Panc1 (cell line): ENCODE measurements at regions not wholly inside any gene's neighbourhood (a gene's known extent, or its start where the extent isn't known, plus 50 kb on each side); places are given as distances from the start of the nearest gene placed in this dataset.

Source experiments
- ATAC-seq: fragments of 200-7000 bp; cut with Tn5 transposase; 2 replicates; pipeline ENCODE4 v1.9.1; 2020; ENCODE audit warnings: mild to moderate bottlenecking, moderate library complexity
- BruUV-seq: library from RNA; stranded (reverse); fragments of 400-500 nt; replicated peaks from 2 replicates; lab custom pipeline; 2021; lab: Mats Ljungman, UMichigan
- CTCF ChIA-PET: fragments of 300-600 bp; sonication (Branson Sonifier 250); formaldehyde crosslinking; loops from one replicate; lab custom pipeline; 2022; ENCODE audit warnings: antibody characterized with exemption; lab: Charles Lee
- POLR2A ChIA-PET: fragments of 300-600 bp; sonication (Branson Sonifier 250); formaldehyde crosslinking; loops from one replicate; lab custom pipeline; 2022; ENCODE audit warnings: antibody characterized with exemption; lab: Charles Lee
- DNase-seq: peaks from one replicate; pipeline ENCODE4 v3.0.0-alpha.2; 2010; ENCODE audit warnings: low read depth, low spot score
- H3K27ac ChIP-seq: 2 replicates; pipeline ENCODE4 v1.5.1; 2011; ENCODE audit warnings: mild to moderate bottlenecking, low read length, inconsistent platforms
- H3K27me3 ChIP-seq: fragments of 200-500 bp; sonication (Bioruptor generic); 2 replicates; pipeline ENCODE4 v1.6.0; 2014; ENCODE audit warnings: low read length, inconsistent platforms; ENCODE audit not compliant: control insufficient read depth, insufficient read depth
- H3K36me3 ChIP-seq: fragments of 200-500 bp; sonication (Bioruptor generic); 2 replicates; pipeline ENCODE4 v1.5.1; 2014; ENCODE audit warnings: inconsistent platforms, mild to moderate bottlenecking, low read length, moderate library complexity; ENCODE audit not compliant: control insufficient read depth, insufficient read depth
- H3K4me1 ChIP-seq: 2 replicates; pipeline ENCODE4 v1.5.1; 2011; ENCODE audit warnings: inconsistent platforms, mild to moderate bottlenecking, low read length, moderate library complexity; ENCODE audit not compliant: control insufficient read depth, insufficient read depth
- H3K4me3 ChIP-seq, 2 experiments: 2 replicates each; pipeline ENCODE4 v1.5.1; 2011 to 2012; ENCODE audit warnings: low read depth in 2 of 2, low read length in 2 of 2, mild to moderate bottlenecking in 2 of 2, inconsistent platforms in 1 of 2, moderate library complexity in 1 of 2
- H3K9me3 ChIP-seq: fragments of 200-500 bp; sonication (Bioruptor generic); 2 replicates; pipeline ENCODE4 v1.5.1; 2014; ENCODE audit warnings: low read depth, mild to moderate bottlenecking, inconsistent platforms, low read length, moderate library complexity; ENCODE audit not compliant: control insufficient read depth, insufficient read depth
- CTCF ChIP-seq: fragments of 450-650 bp; IDR thresholded peaks from 2 replicates; pipeline ENCODE4 v1.5.1; 2017; ENCODE audit warnings: mild to moderate bottlenecking
- POLR2AphosphoS5 ChIP-seq: IDR thresholded peaks from 2 replicates; pipeline ENCODE4 v1.6.1; 2012; ENCODE audit warnings: mild to moderate bottlenecking, low read depth, low read length, moderate library complexity
- REST ChIP-seq, 2 experiments: IDR thresholded peaks; 2 replicates each; pipeline ENCODE4 v1.6.1; 2011 to 2012; ENCODE audit warnings: low read depth in 2 of 2, control low read depth in 1 of 2, low read length in 1 of 2, mild to moderate bottlenecking in 1 of 2, moderate library complexity in 1 of 2; ENCODE audit not compliant: insufficient read depth in 1 of 2
- SIN3A ChIP-seq: IDR thresholded peaks from 2 replicates; pipeline ENCODE4 v1.6.1; 2012; ENCODE audit warnings: low read depth, mild to moderate bottlenecking, low read length, moderate library complexity, borderline replicate concordance; ENCODE audit not compliant: insufficient read depth
- TCF7L2 ChIP-seq: IDR thresholded peaks from 2 replicates; pipeline ENCODE4 v1.6.1; 2011; ENCODE audit warnings: mild to moderate bottlenecking, low read depth, low read length, inconsistent platforms
- in situ Hi-C: cut with HindIII; loops from 2 replicates; pipeline ENCODE4 v1.10.0; 2016; ENCODE audit warnings: low sequenced_read_pairs, low pct_unique_long_range_greater_than_20kb
- intact Hi-C: fragments of 100-400 bp; cut with micrococcal nuclease; formaldehyde crosslinking; loops from one replicate; pipeline ENCODE4 v1.10.0; 2022; ENCODE audit not compliant: unreplicated experiment

GRCh38 chr3:152547153-152547552 lies 278.4 kb downstream of the MBNL1 start:
- no peaks in the 10 kb centered on the region for H3K9me3 ChIP-seq
- no peak overlapping the region for H3K4me3 ChIP-seq
- no peaks in the 10 kb centered on the region for H3K36me3 ChIP-seq
- intact Hi-C loops (no loop called here), in situ Hi-C loops (no loop called here)
- ATAC-seq (no peak), DNase-seq (no peak)
- no peaks in the 10 kb centered on the region for H3K4me1 ChIP-seq
- no TSS peak for BruUV-seq
- POLR2A ChIA-PET, result no interaction called here
- no peaks in the 10 kb centered on the region for H3K27me3 ChIP-seq
- no peak for TF ChIP-seq CTCF
- TF ChIP-seq REST (IDR thresholded peaks at IDR 0.05; ENCODE audit: insufficient read depth in 1 of 2, low read depth in 2 of 2, low read length in 1 of 2), result no peak
- TF ChIP-seq SIN3A, result no peak
- TF ChIP-seq TCF7L2, result no peak
- no peak for TF ChIP-seq POLR2AphosphoS5
- H3K27ac ChIP-seq, result no peak overlapping the region
- CTCF ChIA-PET, result no interaction called here

- TF ChIP-seq TCF7L2, result no peak
- no peak for TF ChIP-seq CTCF
- TF ChIP-seq SIN3A, result no peak
- no peak for TF ChIP-seq REST (IDR thresholded peaks at IDR 0.05; ENCODE audit: insufficient read depth in 1 of 2, low read depth in 2 of 2, low read length in 1 of 2)
- TF ChIP-seq POLR2AphosphoS5, result no peak
- H3K9me3 ChIP-seq, result no peaks in the 10 kb centered on the region
- BruUV-seq, result no TSS peak
- ChIA-PET CTCF (no interaction called here), POLR2A (no interaction called here)
- H3K27ac ChIP-seq, result no peak overlapping the region
- H3K4me1 ChIP-seq, result no peaks in the 10 kb centered on the region
- no peaks in the 10 kb centered on the region for H3K36me3 ChIP-seq
- intact Hi-C loops, result no loop called here
- H3K4me3 ChIP-seq, result no peak overlapping the region
- in situ Hi-C loops, result no loop called here
- DNase-seq (no peak), ATAC-seq (no peak)
- no peaks in the 10 kb centered on the region for H3K27me3 ChIP-seq
Observed at GRCh38 chr3:152549263-152549662, 280.5 kb downstream of the MBNL1 start.
